ENCODE measurements at regions not wholly inside any gene's neighbourhood (a gene's known extent, or its start where the extent isn't known, plus 50 kb on each side); places are given as distances from the start of the nearest gene placed in this dataset.

- no peaks in the 10 kb centered on the region for H3K9me3 ChIP-seq (replicated peaks in 1 of 3)
- H3K27me3 ChIP-seq = no peaks in the 10 kb centered on the region
- intact Hi-C loops (cut with DNase I) = no loop called here
- TF ChIP-seq POLR2A (IDR thresholded peaks at IDR 0.05) (no peak), CTCF (IDR thresholded peaks at IDR 0.05) (no peak)
- no peaks in the 10 kb centered on the region for H3K36me3 ChIP-seq (replicated peaks in 1 of 2)
- whole genome bisulfite sequencing, 4 donors = 81 to 94% (median 87%) methylated on average over 5 of the region's 5 CpGs
- H3K4me1 ChIP-seq (replicated peaks in 1 of 2) = no peaks in the 10 kb centered on the region
- no peak overlapping the region for H3K27ac ChIP-seq
- no peak for DNase-seq
- no peak overlapping the region for H3K4me3 ChIP-seq
Measured at GRCh38 chr9:126025991-126026390, 278.8 kb downstream of the PBX3 start.

GRCh38 chr9:126027566-126027965, 280.4 kb downstream of the PBX3 start:
- intact Hi-C loops (cut with DNase I) = no loop called here

GRCh38 chr9:126028746-126029145, 281.6 kb downstream of the PBX3 start:
- no peak for DNase-seq
- WGBS, 4 donors = 87 to 95% (median 90%) methylated on average over 7 to 10 of the region's 10 CpGs
- Histone ChIP-seq H3K9me3 (replicated peaks in 1 of 3) (no peaks in the 10 kb centered on the region), H3K27ac (no peak overlapping the region), H3K4me3 (no peak overlapping the region), H3K4me1 (replicated peaks in 1 of 2) (no peaks in the 10 kb centered on the region), H3K27me3 (no peaks in the 10 kb centered on the region), H3K36me3 (replicated peaks in 1 of 2) (no peaks in the 10 kb centered on the region)
- intact Hi-C loops (cut with DNase I) = no loop called here
- TF ChIP-seq POLR2A (IDR thresholded peaks at IDR 0.05) (no peak), CTCF (IDR thresholded peaks at IDR 0.05) (no peak)

More at GRCh38 chr9:126027566-126027965, 280.4 kb downstream of the PBX3 start:
- Histone ChIP-seq H3K27me3 (no peaks in the 10 kb centered on the region), H3K36me3 (replicated peaks in 1 of 2) (no peaks in the 10 kb centered on the region), H3K27ac (no peak overlapping the region), H3K9me3 (replicated peaks in 1 of 3) (no peaks in the 10 kb centered on the region), H3K4me1 (replicated peaks in 1 of 2) (no peaks in the 10 kb centered on the region), H3K4me3 (no peak overlapping the region)
- DNase-seq = no peak
- TF ChIP-seq POLR2A (IDR thresholded peaks at IDR 0.05) (no peak), CTCF (IDR thresholded peaks at IDR 0.05) (no peak)
- 69 to 73% (median 72%) methylated on average over 5 of the region's 5 CpGs for WGBS, 4 donors

- no peaks in the 10 kb centered on the region for H3K9me3 ChIP-seq (replicated peaks in 1 of 3)
- no peak overlapping the region for H3K27ac ChIP-seq
- intact Hi-C loops (cut with DNase I) = no loop called here
- no peak for TF ChIP-seq CTCF (IDR thresholded peaks at IDR 0.05)
- TF ChIP-seq POLR2A (IDR thresholded peaks at IDR 0.05) = no peak
- no peaks in the 10 kb centered on the region for H3K36me3 ChIP-seq (replicated peaks in 1 of 2)
- H3K27me3 ChIP-seq = no peaks in the 10 kb centered on the region
- no peak for DNase-seq
- H3K4me1 ChIP-seq (replicated peaks in 1 of 2) = no peaks in the 10 kb centered on the region
- no peak overlapping the region for H3K4me3 ChIP-seq
- WGBS, 4 donors = 70 to 81% (median 77%) methylated on average over 3 to 7 of the region's 7 CpGs
Measured at GRCh38 chr9:126030716-126031115, 283.5 kb downstream of the PBX3 start.
